H9 (cell line): ENCODE measurements at regions not wholly inside any gene's neighbourhood (a gene's known extent, or its start where the extent isn't known, plus 50 kb on each side); places are given as distances from the start of the nearest gene placed in this dataset.

Experiments used
- DNase-seq: peaks from one replicate; pipeline ENCODE4 v3.0.0-alpha.2; 2017
- H2AFZ ChIP-seq: one replicate; pipeline ENCODE4 v1.6.1; 2013; ENCODE audit warnings: mild to moderate bottlenecking, low read length, control low read depth, moderate library complexity
- H2AK5ac ChIP-seq: 2 replicates; pipeline ENCODE4 v1.6.1; 2013; ENCODE audit warnings: low read length, control low read depth, mixed read lengths; ENCODE audit not compliant: insufficient read length
- H2BK120ac ChIP-seq: one replicate; pipeline ENCODE4 v1.6.1; 2013; ENCODE audit warnings: low read depth, mild to moderate bottlenecking, low read length, control low read depth, inconsistent platforms; ENCODE audit not compliant: poor library complexity, severe bottlenecking
- H2BK12ac ChIP-seq: 2 replicates; pipeline ENCODE4 v1.6.1; 2013; ENCODE audit warnings: low read length, control low read depth, mixed read lengths, low read depth; ENCODE audit not compliant: insufficient read length
- H2BK15ac ChIP-seq: 2 replicates; pipeline ENCODE4 v1.6.1; 2013; ENCODE audit warnings: low read depth, low read length, control low read depth
- H2BK20ac ChIP-seq: one replicate; pipeline ENCODE4 v1.6.1; 2013; ENCODE audit warnings: low read depth, mild to moderate bottlenecking, low read length, control low read depth, inconsistent platforms; ENCODE audit not compliant: poor library complexity, severe bottlenecking
- H2BK5ac ChIP-seq: 2 replicates; pipeline ENCODE4 v1.6.1; 2013; ENCODE audit warnings: low read length, control low read depth, mixed read lengths; ENCODE audit not compliant: insufficient read length
- H3K14ac ChIP-seq: 2 replicates; pipeline ENCODE4 v1.6.1; 2013; ENCODE audit warnings: low read length, control low read depth; ENCODE audit not compliant: insufficient read depth
- H3K18ac ChIP-seq: 2 replicates; pipeline ENCODE4 v1.6.1; 2013; ENCODE audit warnings: low read depth, mild to moderate bottlenecking, mixed read lengths, low read length, control low read depth; ENCODE audit not compliant: insufficient read length
- H3K23ac ChIP-seq: 2 replicates; pipeline ENCODE4 v1.6.1; 2013; ENCODE audit warnings: low read length, control low read depth, mixed read lengths, low read depth; ENCODE audit not compliant: insufficient read length
- H3K23me2 ChIP-seq: 2 replicates; pipeline ENCODE4 v1.6.1; 2013; ENCODE audit warnings: low read depth, mild to moderate bottlenecking, mixed read lengths, low read length, control low read depth; ENCODE audit not compliant: insufficient read length, poor library complexity, severe bottlenecking
- H3K27ac ChIP-seq: 2 replicates; pipeline ENCODE4 v1.5.1; 2013; ENCODE audit warnings: low read length, control low read depth, mixed read lengths, low read depth; ENCODE audit not compliant: insufficient read length
- H3K27me3 ChIP-seq: 2 replicates; pipeline ENCODE4 v1.6.1; 2013; ENCODE audit warnings: low read length, control low read depth, inconsistent platforms; ENCODE audit not compliant: insufficient read depth
- H3K4ac ChIP-seq: 2 replicates; pipeline ENCODE4 v1.6.1; 2013; ENCODE audit warnings: low read depth, mild to moderate bottlenecking, control low read depth, inconsistent platforms, low read length, moderate library complexity
- H3K4me1 ChIP-seq: 2 replicates; pipeline ENCODE4 v1.6.1; 2013; ENCODE audit warnings: low read length, control low read depth, inconsistent platforms; ENCODE audit not compliant: insufficient read depth
- H3K4me2 ChIP-seq: 2 replicates; pipeline ENCODE4 v1.6.1; 2013; ENCODE audit warnings: low read length, control low read depth, mixed read lengths; ENCODE audit not compliant: insufficient read length, insufficient read depth
- H3K56ac ChIP-seq: 2 replicates; pipeline ENCODE4 v1.6.1; 2013; ENCODE audit warnings: low read depth, mild to moderate bottlenecking, mixed read lengths, low read length, control low read depth; ENCODE audit not compliant: insufficient read length
- H3K79me1 ChIP-seq: 2 replicates; pipeline ENCODE4 v1.6.1; 2013; ENCODE audit warnings: low read depth, mild to moderate bottlenecking, moderate library complexity, low read length, control low read depth, inconsistent platforms; ENCODE audit not compliant: insufficient read depth, poor library complexity, severe bottlenecking
- H3K79me2 ChIP-seq: 2 replicates; pipeline ENCODE4 v1.6.1; 2013; ENCODE audit warnings: low read length, control low read depth, inconsistent platforms; ENCODE audit not compliant: insufficient read depth
- H3K9ac ChIP-seq: 2 replicates; pipeline ENCODE4 v1.6.1; 2013; ENCODE audit warnings: low read length, control low read depth, mixed read lengths; ENCODE audit not compliant: insufficient read length; ENCODE audit errors: extremely low read depth
- H3K9me3 ChIP-seq: one replicate; pipeline ENCODE4 v1.6.1; 2013; ENCODE audit warnings: low read depth, low read length, inconsistent platforms; ENCODE audit not compliant: control insufficient read depth
- H3T11ph ChIP-seq: one replicate; pipeline ENCODE4 v1.6.1; 2013; ENCODE audit warnings: mild to moderate bottlenecking, low read length, control low read depth, inconsistent platforms
- H4K20me1 ChIP-seq: one replicate; pipeline ENCODE4 v1.6.1; 2013; ENCODE audit not compliant: control insufficient read depth, insufficient read length, insufficient read depth
- H4K5ac ChIP-seq: 2 replicates; pipeline ENCODE4 v1.6.1; 2013; ENCODE audit warnings: low read depth, mild to moderate bottlenecking, mixed read lengths, low read length, control low read depth; ENCODE audit not compliant: insufficient read length
- H4K8ac ChIP-seq: replicated peaks from 2 replicates; pipeline ENCODE4 v1.6.1; 2013; ENCODE audit warnings: low read length, control low read depth, mixed read lengths, low read depth; ENCODE audit not compliant: insufficient read length
- H4K91ac ChIP-seq: 2 replicates; pipeline ENCODE4 v1.6.1; 2013; ENCODE audit warnings: low read depth, mild to moderate bottlenecking, moderate library complexity, mixed read lengths, low read length, control low read depth; ENCODE audit not compliant: insufficient read length
- H3K27ac Mint-ChIP-seq, 3 experiments: 2 replicates in 2 of 3; 3 replicates in 1 of 3; pipeline ENCODE4 v1.8.0; 2020 to 2021; ENCODE audit warnings: mixed read lengths in 3 of 3, mild to moderate bottlenecking in 1 of 3, moderate library complexity in 1 of 3
- H3K27me3 Mint-ChIP-seq: 2 replicates; pipeline ENCODE4 v1.8.0; 2021; ENCODE audit warnings: low read depth, mild to moderate bottlenecking, moderate library complexity, mixed read lengths
- H3K36me3 Mint-ChIP-seq, 3 experiments: 2 replicates in 2 of 3; 3 replicates in 1 of 3; pipeline ENCODE4 v1.8.0; 2020 to 2021; ENCODE audit warnings: low read depth in 3 of 3, mixed read lengths in 3 of 3; ENCODE audit not compliant: insufficient read depth in 1 of 3
- H3K4me1 Mint-ChIP-seq, 2 experiments: 2 replicates each; pipeline ENCODE4 v1.8.0; 2020; ENCODE audit warnings: mixed read lengths in 2 of 2
- H3K4me3 Mint-ChIP-seq, 2 experiments: 2 replicates in 1 of 2; 3 replicates in 1 of 2; pipeline ENCODE4 v1.8.0; 2020 to 2021; ENCODE audit warnings: mild to moderate bottlenecking in 2 of 2, mixed read lengths in 2 of 2, moderate library complexity in 1 of 2
- H3K9me3 Mint-ChIP-seq, 2 experiments: 2 replicates in 1 of 2; 3 replicates in 1 of 2; pipeline ENCODE4 v1.8.0; 2020; ENCODE audit warnings: mild to moderate bottlenecking in 2 of 2, mixed read lengths in 2 of 2, moderate library complexity in 1 of 2
- WGBS: extraction: QIAGEN DNeasy Blood & Tissue Kit; methylation state at CpG from one replicate; pipeline ENCODE4 v1.1.7; 2013; ENCODE audit warnings: missing lambda C conversion rate, low lambda C conversion rate, mixed read lengths; ENCODE audit not compliant: insufficient read length; ENCODE audit errors: extremely low coverage; 5-methylcytosine and 5-hydroxymethylcytosine counted together
- TF ChIP-seq, protein P1 (sequence below): fragments of 200-600 bp; sonication (generic); conservative IDR thresholded peaks from 3 replicates; pipeline ENCODE4 v1.8.0; 2021; ENCODE audit warnings: antibody characterized with exemption, mild to moderate bottlenecking

DNA sequence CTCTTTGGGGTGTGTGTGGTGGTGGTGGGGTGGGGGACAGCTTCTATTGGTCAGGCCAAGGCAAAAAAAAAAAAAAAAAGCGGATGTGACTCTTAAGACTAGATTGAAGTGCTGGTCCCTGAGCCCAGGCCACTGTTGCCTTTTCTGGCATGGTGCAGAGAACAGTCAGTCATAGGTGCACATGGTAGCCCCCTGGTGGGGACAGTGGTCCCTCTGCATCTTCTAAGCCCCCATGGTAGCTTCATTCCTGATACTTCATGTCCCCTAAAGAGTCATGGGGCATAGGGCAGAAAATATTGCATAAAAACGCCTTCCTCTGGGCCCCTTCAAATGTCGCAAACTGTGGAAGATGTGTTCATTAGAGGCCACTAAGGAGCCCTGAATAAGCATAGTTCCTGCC lies 371.8 kb downstream of the NPHP4 start:
- TF ChIP-seq, protein P1, sequence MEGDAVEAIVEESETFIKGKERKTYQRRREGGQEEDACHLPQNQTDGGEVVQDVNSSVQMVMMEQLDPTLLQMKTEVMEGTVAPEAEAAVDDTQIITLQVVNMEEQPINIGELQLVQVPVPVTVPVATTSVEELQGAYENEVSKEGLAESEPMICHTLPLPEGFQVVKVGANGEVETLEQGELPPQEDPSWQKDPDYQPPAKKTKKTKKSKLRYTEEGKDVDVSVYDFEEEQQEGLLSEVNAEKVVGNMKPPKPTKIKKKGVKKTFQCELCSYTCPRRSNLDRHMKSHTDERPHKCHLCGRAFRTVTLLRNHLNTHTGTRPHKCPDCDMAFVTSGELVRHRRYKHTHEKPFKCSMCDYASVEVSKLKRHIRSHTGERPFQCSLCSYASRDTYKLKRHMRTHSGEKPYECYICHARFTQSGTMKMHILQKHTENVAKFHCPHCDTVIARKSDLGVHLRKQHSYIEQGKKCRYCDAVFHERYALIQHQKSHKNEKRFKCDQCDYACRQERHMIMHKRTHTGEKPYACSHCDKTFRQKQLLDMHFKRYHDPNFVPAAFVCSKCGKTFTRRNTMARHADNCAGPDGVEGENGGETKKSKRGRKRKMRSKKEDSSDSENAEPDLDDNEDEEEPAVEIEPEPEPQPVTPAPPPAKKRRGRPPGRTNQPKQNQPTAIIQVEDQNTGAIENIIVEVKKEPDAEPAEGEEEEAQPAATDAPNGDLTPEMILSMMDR, result no peak
- H3K23me2 ChIP-seq, result no peaks in the 10 kb centered on the region
- H3K27me3 Mint-ChIP-seq, result peaks cover 10% of the 10 kb centered on the region
- H3K36me3 Mint-ChIP-seq, result no peaks in the 10 kb centered on the region
- H3K23ac ChIP-seq, result no peak overlapping the region
- H3K56ac ChIP-seq, result no peak overlapping the region
- H3K27ac Mint-ChIP-seq, result no peak overlapping the region
- no peaks in the 10 kb centered on the region for H3K9me3 Mint-ChIP-seq
- no peak overlapping the region for H4K8ac ChIP-seq
- no peak overlapping the region for H3K4ac ChIP-seq
- H4K5ac ChIP-seq, result no peak overlapping the region
- no peak overlapping the region for H3K18ac ChIP-seq
- H3K27me3 ChIP-seq, result no peaks in the 10 kb centered on the region
- H2BK5ac ChIP-seq, result no peak overlapping the region
- no peak overlapping the region for H3K9ac ChIP-seq
- no peak overlapping the region for H2AK5ac ChIP-seq
- no peaks in the 10 kb centered on the region for H3K79me2 ChIP-seq
- no peak overlapping the region for H3K27ac ChIP-seq
- H3K4me1 ChIP-seq, result no peaks in the 10 kb centered on the region
- H3K4me3 Mint-ChIP-seq, result no peak overlapping the region
- no CpG with 5 or more reads among the region's 3 CpGs for WGBS
- no peak for DNase-seq
- H4K20me1 ChIP-seq, result no peaks in the 10 kb centered on the region
- H3K4me1 Mint-ChIP-seq, result peaks cover 11 to 12% of the 10 kb centered on the region in 2 experiments
- no peak overlapping the region for H2BK120ac ChIP-seq
- H3K9me3 ChIP-seq, result no peaks in the 10 kb centered on the region
- no peak overlapping the region for H2BK12ac ChIP-seq
- H4K91ac ChIP-seq, result no peak overlapping the region
- H3K14ac ChIP-seq, result no peak overlapping the region
- H3K4me2 ChIP-seq, result no peak overlapping the region
- no peak overlapping the region for H2AFZ ChIP-seq
- no peaks in the 10 kb centered on the region for H3K79me1 ChIP-seq
- H2BK15ac ChIP-seq, result no peak overlapping the region
- H2BK20ac ChIP-seq, result no peak overlapping the region
- no peak overlapping the region for H3T11ph ChIP-seq
